ENCODE measurements at regions not wholly inside any gene's neighbourhood (a gene's known extent, or its start where the extent isn't known, plus 50 kb on each side); places are given as distances from the start of the nearest gene placed in this dataset.

- Histone ChIP-seq H3K9ac (ENCODE audit: extremely low read depth, insufficient read length, low read length) (no peak overlapping the region), H4K91ac (ENCODE audit: insufficient read length, low read depth, low read length) (no peak overlapping the region), H3K4me2 (ENCODE audit: insufficient read depth, insufficient read length, low read length) (no peak overlapping the region), H2BK12ac (ENCODE audit: insufficient read length, low read depth, low read length) (no peak overlapping the region), H2BK5ac (ENCODE audit: insufficient read length, low read length) (no peak overlapping the region), H3K4ac (ENCODE audit: low read depth, low read length) (no peak overlapping the region), H3K27me3 (ENCODE audit: insufficient read depth, low read length) (no peaks in the 10 kb centered on the region), H3K4me1 (ENCODE audit: insufficient read depth, low read length) (no peaks in the 10 kb centered on the region), H4K20me1 (ENCODE audit: control insufficient read depth, insufficient read depth, insufficient read length) (no peaks in the 10 kb centered on the region), H4K8ac (replicated peaks; ENCODE audit: insufficient read length, low read depth, low read length) (no peak overlapping the region), H3K56ac (ENCODE audit: insufficient read length, low read depth, low read length) (no peak overlapping the region), H3T11ph (ENCODE audit: low read length) (no peak overlapping the region), H2BK20ac (ENCODE audit: low read depth, low read length, poor library complexity, severe bottlenecking) (no peak overlapping the region), H3K23ac (ENCODE audit: insufficient read length, low read depth, low read length) (no peak overlapping the region), H4K5ac (ENCODE audit: insufficient read length, low read depth, low read length) (no peak overlapping the region), H3K18ac (ENCODE audit: insufficient read length, low read depth, low read length) (no peak overlapping the region), H2BK15ac (ENCODE audit: low read depth, low read length) (no peak overlapping the region), H3K9me3 (ENCODE audit: control insufficient read depth, low read depth, low read length) (no peaks in the 10 kb centered on the region), H3K79me2 (ENCODE audit: insufficient read depth, low read length) (no peaks in the 10 kb centered on the region), H2AFZ (ENCODE audit: low read length) (no peak overlapping the region), H2BK120ac (ENCODE audit: low read depth, low read length, poor library complexity, severe bottlenecking) (no peak overlapping the region), H3K23me2 (ENCODE audit: insufficient read length, low read depth, low read length, poor library complexity, severe bottlenecking) (no peaks in the 10 kb centered on the region), H3K79me1 (ENCODE audit: insufficient read depth, low read depth, low read length, poor library complexity, severe bottlenecking) (no peaks in the 10 kb centered on the region), H2AK5ac (ENCODE audit: insufficient read length, low read length) (no peak overlapping the region), H3K27ac (ENCODE audit: insufficient read length, low read depth, low read length) (no peak overlapping the region), H3K14ac (ENCODE audit: insufficient read depth, low read length) (no peak overlapping the region)
- TF ChIP-seq, protein P1, sequence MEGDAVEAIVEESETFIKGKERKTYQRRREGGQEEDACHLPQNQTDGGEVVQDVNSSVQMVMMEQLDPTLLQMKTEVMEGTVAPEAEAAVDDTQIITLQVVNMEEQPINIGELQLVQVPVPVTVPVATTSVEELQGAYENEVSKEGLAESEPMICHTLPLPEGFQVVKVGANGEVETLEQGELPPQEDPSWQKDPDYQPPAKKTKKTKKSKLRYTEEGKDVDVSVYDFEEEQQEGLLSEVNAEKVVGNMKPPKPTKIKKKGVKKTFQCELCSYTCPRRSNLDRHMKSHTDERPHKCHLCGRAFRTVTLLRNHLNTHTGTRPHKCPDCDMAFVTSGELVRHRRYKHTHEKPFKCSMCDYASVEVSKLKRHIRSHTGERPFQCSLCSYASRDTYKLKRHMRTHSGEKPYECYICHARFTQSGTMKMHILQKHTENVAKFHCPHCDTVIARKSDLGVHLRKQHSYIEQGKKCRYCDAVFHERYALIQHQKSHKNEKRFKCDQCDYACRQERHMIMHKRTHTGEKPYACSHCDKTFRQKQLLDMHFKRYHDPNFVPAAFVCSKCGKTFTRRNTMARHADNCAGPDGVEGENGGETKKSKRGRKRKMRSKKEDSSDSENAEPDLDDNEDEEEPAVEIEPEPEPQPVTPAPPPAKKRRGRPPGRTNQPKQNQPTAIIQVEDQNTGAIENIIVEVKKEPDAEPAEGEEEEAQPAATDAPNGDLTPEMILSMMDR (conservative IDR thresholded peaks at IDR 0.05), result no peak
- no peak for DNase-seq
- no CpG with 5 or more reads among the region's 4 CpGs for WGBS (ENCODE audit: extremely low coverage, insufficient read length, low lambda C conversion rate)
- H3K4me3 Mint-ChIP-seq, result no peak overlapping the region
- no peaks in the 10 kb centered on the region for H3K36me3 Mint-ChIP-seq (ENCODE audit: insufficient read depth in 1 of 3, low read depth in 3 of 3)
- 0 out of 2 replicates have a peak, but pooled peaks cover 1% of the 10 kb centered on the region for H3K27me3 Mint-ChIP-seq (ENCODE audit: low read depth)
- no peaks in the 10 kb centered on the region for H3K9me3 Mint-ChIP-seq
- no peaks in the 10 kb centered on the region for H3K4me1 Mint-ChIP-seq
- H3K27ac Mint-ChIP-seq, result no peak overlapping the region
Measured at GRCh38 chr9:87064311-87064710, 117.0 kb upstream of the GAS1 start.
